ENCODE measurements at regions not wholly inside any gene's neighbourhood (a gene's known extent, or its start where the extent isn't known, plus 50 kb on each side); places are given as distances from the start of the nearest gene placed in this dataset.

DNA sequence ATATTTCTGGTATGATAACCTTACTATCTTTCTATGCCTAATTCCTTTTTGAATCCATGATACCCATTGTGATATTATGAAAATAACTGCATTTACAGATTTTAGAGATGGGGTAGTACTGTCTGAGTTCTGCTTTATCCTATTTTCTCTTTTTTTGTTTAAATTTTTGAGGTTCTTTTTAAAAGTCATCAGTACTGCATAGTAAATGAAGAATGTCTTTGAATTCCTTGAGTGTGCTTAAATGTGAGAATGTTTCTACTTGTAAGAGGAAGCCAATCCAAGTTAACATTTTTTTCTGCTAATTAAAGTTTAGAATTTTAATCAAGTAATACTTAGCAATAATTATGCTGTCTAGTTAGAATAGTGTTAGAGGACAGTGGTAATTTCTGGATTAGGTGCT is 474.6 kb downstream of the PCNX1 start:
- no peaks in the 10 kb centered on the region for H3K9me3 ChIP-seq
- ATAC-seq: no peak
- H3K4me1 ChIP-seq: peaks cover 3 to 44% (median 3%) of the 10 kb centered on the region in 3 donors
- H3K27me3 ChIP-seq: no peaks in the 10 kb centered on the region
- H3K4me3 ChIP-seq: no peak overlapping the region
- H3K36me3 ChIP-seq: no peaks in the 10 kb centered on the region
- H3K27ac ChIP-seq: no peak overlapping the region
- TF ChIP-seq EP300 (IDR thresholded peaks at IDR 0.05) (no peak), POLR2AphosphoS5 (IDR thresholded peaks at IDR 0.05) (no peak), POLR2A (IDR thresholded peaks at IDR 0.05) (no peak)
- TF ChIP-seq, protein P1, sequence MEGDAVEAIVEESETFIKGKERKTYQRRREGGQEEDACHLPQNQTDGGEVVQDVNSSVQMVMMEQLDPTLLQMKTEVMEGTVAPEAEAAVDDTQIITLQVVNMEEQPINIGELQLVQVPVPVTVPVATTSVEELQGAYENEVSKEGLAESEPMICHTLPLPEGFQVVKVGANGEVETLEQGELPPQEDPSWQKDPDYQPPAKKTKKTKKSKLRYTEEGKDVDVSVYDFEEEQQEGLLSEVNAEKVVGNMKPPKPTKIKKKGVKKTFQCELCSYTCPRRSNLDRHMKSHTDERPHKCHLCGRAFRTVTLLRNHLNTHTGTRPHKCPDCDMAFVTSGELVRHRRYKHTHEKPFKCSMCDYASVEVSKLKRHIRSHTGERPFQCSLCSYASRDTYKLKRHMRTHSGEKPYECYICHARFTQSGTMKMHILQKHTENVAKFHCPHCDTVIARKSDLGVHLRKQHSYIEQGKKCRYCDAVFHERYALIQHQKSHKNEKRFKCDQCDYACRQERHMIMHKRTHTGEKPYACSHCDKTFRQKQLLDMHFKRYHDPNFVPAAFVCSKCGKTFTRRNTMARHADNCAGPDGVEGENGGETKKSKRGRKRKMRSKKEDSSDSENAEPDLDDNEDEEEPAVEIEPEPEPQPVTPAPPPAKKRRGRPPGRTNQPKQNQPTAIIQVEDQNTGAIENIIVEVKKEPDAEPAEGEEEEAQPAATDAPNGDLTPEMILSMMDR (IDR thresholded peaks at IDR 0.05): no peak

DNA sequence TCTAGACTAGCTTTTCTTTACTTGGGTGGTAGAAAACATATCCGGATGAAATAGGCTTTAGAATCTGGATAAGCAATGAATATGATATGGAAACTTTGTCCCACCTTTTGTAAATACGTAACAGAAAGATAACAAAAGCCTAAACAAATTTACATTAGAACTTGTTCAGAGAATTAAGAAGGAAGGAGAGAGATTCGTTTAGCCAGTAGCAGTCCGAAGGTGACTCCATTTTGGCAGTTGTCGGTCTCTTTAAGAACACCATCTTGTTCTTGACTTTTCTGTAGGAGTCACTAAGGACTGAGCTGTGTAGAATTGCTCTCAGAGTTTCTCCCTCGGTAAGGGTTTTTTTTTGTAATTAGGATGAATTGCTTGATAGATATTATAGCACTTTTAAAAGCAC is 475.1 kb downstream of the PCNX1 start:
- Histone ChIP-seq H3K27me3 (no peaks in the 10 kb centered on the region), H3K9me3 (no peaks in the 10 kb centered on the region), H3K4me3 (no peak overlapping the region), H3K4me1 (peaks cover 3 to 44% (median 3%) of the 10 kb centered on the region in 3 donors), H3K27ac (no peak overlapping the region), H3K36me3 (no peaks in the 10 kb centered on the region)
- WGBS, 2 donors (ENCODE audit: low coverage in 1 of 2): 90 to 91% methylated on average over 6 of the region's 6 CpGs
- no peak for ATAC-seq
- TF ChIP-seq POLR2AphosphoS5 (IDR thresholded peaks at IDR 0.05) (no peak), POLR2A (IDR thresholded peaks at IDR 0.05) (no peak), EP300 (IDR thresholded peaks at IDR 0.05) (no peak)
- TF ChIP-seq, protein P1 (IDR thresholded peaks at IDR 0.05): no peak

DNA sequence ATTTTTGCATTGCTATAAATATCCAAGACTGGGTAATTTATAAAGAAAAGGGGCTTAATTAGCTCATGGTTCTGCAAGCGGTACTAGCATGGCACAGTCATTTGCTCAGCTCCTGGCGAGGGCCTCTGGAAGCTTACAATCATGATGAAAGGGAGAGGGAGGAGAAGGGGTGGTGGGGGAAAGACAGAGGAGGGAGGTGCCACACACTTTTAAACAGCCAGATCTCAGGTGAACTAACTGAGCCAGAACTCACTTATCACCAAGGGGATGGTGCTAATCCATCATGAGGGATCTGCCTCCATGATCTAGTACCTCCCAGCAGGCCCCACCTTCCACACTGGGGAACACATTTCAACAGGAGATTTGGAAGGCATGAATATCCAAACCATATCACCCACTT is 476.3 kb downstream of the PCNX1 start:
- no peaks in the 10 kb centered on the region for H3K27me3 ChIP-seq
- H3K9me3 ChIP-seq: no peaks in the 10 kb centered on the region
- WGBS, 2 donors (ENCODE audit: low coverage in 1 of 2): 85 to 88% methylated on average over 1 to 2 of the region's 2 CpGs
- TF ChIP-seq POLR2AphosphoS5 (IDR thresholded peaks at IDR 0.05) (no peak), EP300 (IDR thresholded peaks at IDR 0.05) (no peak), POLR2A (IDR thresholded peaks at IDR 0.05) (no peak)
- TF ChIP-seq, protein P1 (IDR thresholded peaks at IDR 0.05): no peak
- H3K27ac ChIP-seq: no peak overlapping the region
- peaks cover 3 to 39% (median 3%) of the 10 kb centered on the region in 3 donors for H3K4me1 ChIP-seq
- no peaks in the 10 kb centered on the region for H3K36me3 ChIP-seq
- ATAC-seq: no peak
- no peak overlapping the region for H3K4me3 ChIP-seq

DNA sequence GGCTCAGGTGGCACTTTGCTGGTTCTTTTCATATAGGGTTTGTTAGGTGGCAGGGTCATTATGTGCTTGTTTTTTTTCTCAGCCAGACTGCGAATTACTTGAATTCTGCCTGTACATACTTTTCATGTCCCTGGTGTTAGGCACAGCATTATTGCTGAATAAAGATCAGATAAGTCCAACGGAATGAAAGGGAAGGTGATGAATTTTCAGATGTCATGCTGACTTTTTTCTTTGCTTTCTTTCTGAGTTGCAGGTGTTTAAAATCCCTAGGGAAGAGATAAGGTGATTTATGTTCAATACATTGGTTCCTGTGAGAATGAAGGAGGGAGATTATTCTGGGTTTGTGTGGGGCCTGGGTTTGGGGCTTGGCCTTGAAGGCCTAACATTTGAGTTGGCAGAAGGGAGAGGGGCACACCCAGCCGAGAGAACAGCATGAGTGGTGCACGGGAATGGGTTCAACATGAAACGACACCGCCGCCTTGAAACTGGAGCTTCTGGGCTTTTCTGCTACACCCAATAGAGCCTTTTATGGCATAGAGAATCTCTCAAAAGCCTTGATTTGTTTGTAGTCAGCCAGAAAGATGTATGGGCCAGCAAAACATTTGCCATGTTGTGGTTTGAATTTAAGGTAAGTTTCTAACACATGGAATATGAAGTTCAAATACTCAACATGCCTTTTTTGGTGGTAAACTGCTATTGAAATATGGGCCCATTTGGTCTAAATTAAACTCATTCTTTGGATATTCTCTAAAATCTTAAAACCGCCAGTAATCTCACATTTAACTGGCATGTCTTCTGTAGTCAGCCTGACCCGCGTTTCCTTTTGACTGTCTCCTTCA is 477.0 kb downstream of the PCNX1 start:
- Histone ChIP-seq H3K9me3 (no peaks in the 10 kb centered on the region), H3K4me1 (peaks cover 0 to 32% (median 3%) of the 10 kb centered on the region in 3 donors), H3K27me3 (no peaks in the 10 kb centered on the region), H3K27ac (no peak overlapping the region), H3K4me3 (no peak overlapping the region), H3K36me3 (no peaks in the 10 kb centered on the region)
- ATAC-seq: no peak
- TF ChIP-seq, protein P1 (IDR thresholded peaks at IDR 0.05): no peak
- TF ChIP-seq EP300 (IDR thresholded peaks at IDR 0.05) (no peak), POLR2A (IDR thresholded peaks at IDR 0.05) (no peak), POLR2AphosphoS5 (IDR thresholded peaks at IDR 0.05) (no peak)
- WGBS, 2 donors (ENCODE audit: low coverage in 1 of 2): 92 to 93% methylated on average over 5 to 7 of the region's 10 CpGs

DNA sequence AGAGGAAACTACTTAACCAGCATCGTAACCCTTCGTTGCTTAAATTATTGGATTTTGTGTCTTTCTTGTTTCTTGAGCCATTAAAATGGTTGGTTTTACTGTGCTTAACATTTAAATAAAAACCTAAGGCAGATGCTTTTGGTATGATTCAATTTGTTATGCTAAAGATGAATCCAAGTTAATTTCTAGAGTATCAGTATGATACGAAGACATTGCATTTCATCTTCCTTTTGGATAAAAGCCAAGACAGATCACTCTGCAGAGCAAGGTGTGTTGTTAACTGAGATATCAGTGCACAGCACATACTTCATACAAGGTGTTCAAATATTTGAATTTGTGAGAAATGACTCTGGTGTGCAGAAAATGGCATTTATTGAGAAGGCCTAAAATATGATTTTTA is 480.5 kb downstream of the PCNX1 start:
- H3K9me3 ChIP-seq: no peaks in the 10 kb centered on the region
- no peak for TF ChIP-seq POLR2AphosphoS5 (IDR thresholded peaks at IDR 0.05)
- TF ChIP-seq EP300 (IDR thresholded peaks at IDR 0.05): no peak
- no peak for TF ChIP-seq POLR2A (IDR thresholded peaks at IDR 0.05)
- TF ChIP-seq, protein P1 (IDR thresholded peaks at IDR 0.05): no peak
- ATAC-seq: no peak
- peaks cover 0 to 13% (median 0%) of the 10 kb centered on the region in 3 donors for H3K4me1 ChIP-seq
- no peaks in the 10 kb centered on the region for H3K36me3 ChIP-seq
- no peak overlapping the region for H3K27ac ChIP-seq
- no peak overlapping the region for H3K4me3 ChIP-seq
- no peaks in the 10 kb centered on the region for H3K27me3 ChIP-seq
- WGBS, 2 donors (ENCODE audit: low coverage in 1 of 2): 90 to 94% methylated on average over 3 of the region's 3 CpGs
